ENCODE measurements at regions not wholly inside any gene's neighbourhood (a gene's known extent, or its start where the extent isn't known, plus 50 kb on each side); places are given as distances from the start of the nearest gene placed in this dataset.

- Histone ChIP-seq H3K4me2 (ENCODE audit: low read length) (no peak overlapping the region), H3K9ac (ENCODE audit: low read length) (no peak overlapping the region), H3K27me3 (ENCODE audit: insufficient read depth, low read length) (peaks cover 2% of the 10 kb centered on the region), H3K4me1 (ENCODE audit: insufficient read depth, low read length) (no peaks in the 10 kb centered on the region), H3K9me3 (ENCODE audit: insufficient read depth, low read depth, low read length) (no peaks in the 10 kb centered on the region), H4K20me1 (ENCODE audit: insufficient read depth, low read length) (no peaks in the 10 kb centered on the region), H2AFZ (ENCODE audit: low read depth, low read length) (no peak overlapping the region), H3K79me2 (ENCODE audit: insufficient read depth, low read length) (no peaks in the 10 kb centered on the region), H3K4me3 (ENCODE audit: insufficient read depth, low read depth, low read length) (no peak overlapping the region), H3K36me3 (ENCODE audit: insufficient read depth, low read length) (no peaks in the 10 kb centered on the region), H3K27ac (ENCODE audit: low read depth, low read length) (no peak overlapping the region)
- peaks cover 8% of the 10 kb centered on the region for H3K9me3 Mint-ChIP-seq (ENCODE audit: unreplicated experiment)
- peaks cover 7% of the 10 kb centered on the region for H3K4me1 Mint-ChIP-seq (ENCODE audit: low read depth, unreplicated experiment)
- H3K27ac Mint-ChIP-seq (ENCODE audit: unreplicated experiment) = no peak overlapping the region
- no peaks in the 10 kb centered on the region for H3K36me3 Mint-ChIP-seq (ENCODE audit: low read depth, unreplicated experiment)
- DNase-seq (ENCODE audit: low read depth) = no peak
- TF ChIP-seq CTCF (IDR thresholded peaks at IDR 0.05; ENCODE audit: insufficient read depth, low read depth, low read length) = no peak
- no peak for TF ChIP-seq EZH2 (IDR thresholded peaks at IDR 0.05; ENCODE audit: insufficient read depth, low read length)
- no peak for FAIRE-seq
- H3K27me3 Mint-ChIP-seq (ENCODE audit: low read depth, unreplicated experiment) = peaks cover 12% of the 10 kb centered on the region
- no peak overlapping the region for H3K4me3 Mint-ChIP-seq (ENCODE audit: unreplicated experiment)
Measured at GRCh38 chr15:72861354-72861910, 77.9 kb upstream of the ADPGK start.

- no peak overlapping the region for H3K4me2 ChIP-seq (ENCODE audit: low read length)
- no peak for FAIRE-seq
- H3K4me1 ChIP-seq (ENCODE audit: insufficient read depth, low read length) = no peaks in the 10 kb centered on the region
- DNase-seq (ENCODE audit: low read depth) = no peak
- H3K9me3 ChIP-seq (ENCODE audit: insufficient read depth, low read depth, low read length) = no peaks in the 10 kb centered on the region
- no peaks in the 10 kb centered on the region for H3K27me3 ChIP-seq (ENCODE audit: insufficient read depth, low read length)
- no peak overlapping the region for H3K4me3 ChIP-seq (ENCODE audit: insufficient read depth, low read depth, low read length)
- no peak overlapping the region for H2AFZ ChIP-seq (ENCODE audit: low read depth, low read length)
- TF ChIP-seq CTCF (IDR thresholded peaks at IDR 0.05; ENCODE audit: insufficient read depth, low read depth, low read length) = no peak
- no peak for TF ChIP-seq EZH2 (IDR thresholded peaks at IDR 0.05; ENCODE audit: insufficient read depth, low read length)
- H3K27ac ChIP-seq (ENCODE audit: low read depth, low read length) = no peak overlapping the region
- Mint-ChIP-seq H3K27ac (ENCODE audit: unreplicated experiment) (no peak overlapping the region), H3K36me3 (ENCODE audit: low read depth, unreplicated experiment) (no peaks in the 10 kb centered on the region), H3K9me3 (ENCODE audit: unreplicated experiment) (peaks cover 4% of the 10 kb centered on the region), H3K4me1 (ENCODE audit: low read depth, unreplicated experiment) (peaks cover 4% of the 10 kb centered on the region), H3K4me3 (ENCODE audit: unreplicated experiment) (no peak overlapping the region), H3K27me3 (ENCODE audit: low read depth, unreplicated experiment) (peaks cover 2% of the 10 kb centered on the region)
- H4K20me1 ChIP-seq (ENCODE audit: insufficient read depth, low read length) = no peaks in the 10 kb centered on the region
- H3K36me3 ChIP-seq (ENCODE audit: insufficient read depth, low read length) = no peaks in the 10 kb centered on the region
- H3K79me2 ChIP-seq (ENCODE audit: insufficient read depth, low read length) = no peaks in the 10 kb centered on the region
- no peak overlapping the region for H3K9ac ChIP-seq (ENCODE audit: low read length)
Measured at GRCh38 chr15:72859757-72860145, 76.2 kb upstream of the ADPGK start.

- Mint-ChIP-seq H3K4me1 (ENCODE audit: low read depth, unreplicated experiment) (peaks cover 4% of the 10 kb centered on the region), H3K36me3 (ENCODE audit: low read depth, unreplicated experiment) (no peaks in the 10 kb centered on the region), H3K9me3 (ENCODE audit: unreplicated experiment) (peaks cover 4% of the 10 kb centered on the region), H3K27ac (ENCODE audit: unreplicated experiment) (no peak overlapping the region), H3K27me3 (ENCODE audit: low read depth, unreplicated experiment) (no peaks in the 10 kb centered on the region), H3K4me3 (ENCODE audit: unreplicated experiment) (no peak overlapping the region)
- H3K4me3 ChIP-seq (ENCODE audit: insufficient read depth, low read depth, low read length) = no peak overlapping the region
- no peak for DNase-seq (ENCODE audit: low read depth)
- no peaks in the 10 kb centered on the region for H3K36me3 ChIP-seq (ENCODE audit: insufficient read depth, low read length)
- no peak overlapping the region for H3K9ac ChIP-seq (ENCODE audit: low read length)
- no peak for TF ChIP-seq CTCF (IDR thresholded peaks at IDR 0.05; ENCODE audit: insufficient read depth, low read depth, low read length)
- no peak for TF ChIP-seq EZH2 (IDR thresholded peaks at IDR 0.05; ENCODE audit: insufficient read depth, low read length)
- FAIRE-seq = no peak
- no peaks in the 10 kb centered on the region for H4K20me1 ChIP-seq (ENCODE audit: insufficient read depth, low read length)
- no peak overlapping the region for H3K4me2 ChIP-seq (ENCODE audit: low read length)
- no peaks in the 10 kb centered on the region for H3K79me2 ChIP-seq (ENCODE audit: insufficient read depth, low read length)
- H2AFZ ChIP-seq (ENCODE audit: low read depth, low read length) = no peak overlapping the region
- H3K4me1 ChIP-seq (ENCODE audit: insufficient read depth, low read length) = no peaks in the 10 kb centered on the region
- H3K27me3 ChIP-seq (ENCODE audit: insufficient read depth, low read length) = no peaks in the 10 kb centered on the region
- H3K27ac ChIP-seq (ENCODE audit: low read depth, low read length) = no peak overlapping the region
- no peaks in the 10 kb centered on the region for H3K9me3 ChIP-seq (ENCODE audit: insufficient read depth, low read depth, low read length)
Measured at GRCh38 chr15:72859017-72859756, 75.6 kb upstream of the ADPGK start.
